GM12872 (cell line): ENCODE measurements at regions not wholly inside any gene's neighbourhood (a gene's known extent, or its start where the extent isn't known, plus 50 kb on each side); places are given as distances from the start of the nearest gene placed in this dataset.

Experiments used
- CTCF ChIP-seq: IDR thresholded peaks from 3 replicates; pipeline ENCODE4 v1.5.1; 2011; ENCODE audit warnings: low read depth, mild to moderate bottlenecking, low read length, moderate library complexity; ENCODE audit not compliant: insufficient read depth

- no peak for TF ChIP-seq CTCF
Observed at GRCh38 chr5:143682929-143683386, 129.0 kb upstream of the HMHB1 start.

- TF ChIP-seq CTCF, result no peak
Observed at GRCh38 chr5:143682246-143682905, 129.6 kb upstream of the HMHB1 start.

GRCh38 chr5:143680672-143681259 is 131.2 kb upstream of the HMHB1 start:
- TF ChIP-seq CTCF, result no peak

GRCh38 chr5:143679777-143680176 is 132.2 kb upstream of the HMHB1 start:
- TF ChIP-seq CTCF, result no peak

GRCh38 chr5:143678148-143678905 is 133.6 kb upstream of the HMHB1 start:
- TF ChIP-seq CTCF, result no peak

GRCh38 chr5:143677403-143677802 is 134.6 kb upstream of the HMHB1 start:
- TF ChIP-seq CTCF, result no peak

GRCh38 chr5:143676802-143677201 is 135.2 kb upstream of the HMHB1 start:
- TF ChIP-seq CTCF, result no peak
